PC-3 (cell line): ENCODE measurements at regions not wholly inside any gene's neighbourhood (a gene's known extent, or its start where the extent isn't known, plus 50 kb on each side); places are given as distances from the start of the nearest gene placed in this dataset.

Experiments used
- ATAC-seq: fragments of 200-7000 bp; cut with Tn5 transposase; 2 replicates; pipeline ENCODE4 v1.9.1; 2020; ENCODE audit warnings: mild to moderate bottlenecking, moderate library complexity
- BruUV-seq: library from RNA; stranded (reverse); fragments of 400-500 nt; replicated peaks from 2 replicates; lab custom pipeline; 2021; lab: Mats Ljungman, UMichigan
- CTCF ChIA-PET: fragments of 300-600 bp; sonication (Branson Sonifier 250); formaldehyde crosslinking; loops from one replicate; lab custom pipeline; 2022; ENCODE audit warnings: antibody characterized with exemption; lab: Charles Lee
- POLR2A ChIA-PET: fragments of 300-600 bp; sonication (Branson Sonifier 250); formaldehyde crosslinking; loops from one replicate; lab custom pipeline; 2022; ENCODE audit warnings: antibody characterized with exemption; ENCODE audit not compliant: unreplicated experiment; lab: Charles Lee
- DNase-seq: peaks from one replicate; pipeline ENCODE4 v3.0.0-alpha.2; 2015
- H2AFZ ChIP-seq: fragments of 300-600 bp; sonication (generic); 2 replicates; pipeline ENCODE4 v1.6.0; 2016; ENCODE audit warnings: antibody characterized with exemption, low read length
- H3F3A ChIP-seq: fragments of 300-600 bp; sonication (generic); one replicate; pipeline ENCODE4 v1.6.0; 2017; ENCODE audit warnings: antibody characterized with exemption, low read length, control low read depth, mild to moderate bottlenecking; ENCODE audit not compliant: unreplicated experiment
- H3K27ac ChIP-seq: fragments of 300-600 bp; sonication (generic); 2 replicates; pipeline ENCODE4 v1.5.1; 2016; ENCODE audit warnings: mild to moderate bottlenecking, low read length
- H3K27me3 ChIP-seq: fragments of 300-600 bp; sonication (generic); 2 replicates; pipeline ENCODE4 v1.6.1; 2016; ENCODE audit warnings: low read length, mixed read lengths
- H3K36me3 ChIP-seq: fragments of 300-600 bp; sonication (generic); 2 replicates; pipeline ENCODE4 v1.6.1; 2016; ENCODE audit warnings: low read depth, mixed run types, low read length, mixed read lengths
- H3K4me1 ChIP-seq: fragments of 300-600 bp; sonication (generic); 2 replicates; pipeline ENCODE4 v1.5.1; 2016; ENCODE audit warnings: low read length; ENCODE audit not compliant: insufficient read depth
- H3K4me2 ChIP-seq: fragments of 300-600 bp; sonication (generic); 2 replicates; pipeline ENCODE4 v1.6.0; 2016; ENCODE audit warnings: low read length
- H3K4me3 ChIP-seq: fragments of 300-600 bp; sonication (generic); 2 replicates; pipeline ENCODE4 v1.5.1; 2016; ENCODE audit warnings: mild to moderate bottlenecking, low read length, mixed read lengths
- H3K79me2 ChIP-seq: fragments of 300-600 bp; sonication (generic); 2 replicates; pipeline ENCODE4 v1.6.1; 2017; ENCODE audit warnings: low read length, mixed read lengths
- H3K9ac ChIP-seq: fragments of 300-600 bp; sonication (generic); 2 replicates; pipeline ENCODE4 v1.6.0; 2016; ENCODE audit warnings: mild to moderate bottlenecking, low read length
- H3K9me2 ChIP-seq: fragments of 300-600 bp; sonication (generic); replicated peaks from 2 replicates; pipeline ENCODE4 v1.6.1; 2016; ENCODE audit warnings: mixed run types, low read length, mixed read lengths
- H3K9me3 ChIP-seq: fragments of 300-600 bp; sonication (generic); 2 replicates; pipeline ENCODE4 v1.6.1; 2016; ENCODE audit warnings: low read length, mixed read lengths
- H4K20me1 ChIP-seq: fragments of 300-600 bp; sonication (generic); 2 replicates; pipeline ENCODE4 v1.6.1; 2016; ENCODE audit warnings: low read length, mixed read lengths
- CTCF ChIP-seq: fragments of 300-600 bp; sonication (generic); conservative IDR thresholded peaks from 2 replicates; pipeline ENCODE4 v1.5.1; 2017; ENCODE audit warnings: antibody characterized with exemption, low read depth, mild to moderate bottlenecking, low read length
- EZH2 ChIP-seq: fragments of 300-600 bp; sonication (generic); IDR thresholded peaks from one replicate; pipeline ENCODE4 v1.6.1; 2017; ENCODE audit warnings: antibody characterized with exemption, mild to moderate bottlenecking, low read length; ENCODE audit not compliant: unreplicated experiment
- EZH2phosphoT487 ChIP-seq: fragments of 300-600 bp; sonication (generic); IDR thresholded peaks from 2 replicates; pipeline ENCODE4 v1.6.1; 2018; ENCODE audit warnings: mild to moderate bottlenecking, antibody characterized with exemption, low read length, borderline replicate concordance
- intact Hi-C: fragments of 100-400 bp; cut with micrococcal nuclease; formaldehyde crosslinking; loops from 2 replicates; pipeline ENCODE4 v1.9.0; 2023

DNA sequence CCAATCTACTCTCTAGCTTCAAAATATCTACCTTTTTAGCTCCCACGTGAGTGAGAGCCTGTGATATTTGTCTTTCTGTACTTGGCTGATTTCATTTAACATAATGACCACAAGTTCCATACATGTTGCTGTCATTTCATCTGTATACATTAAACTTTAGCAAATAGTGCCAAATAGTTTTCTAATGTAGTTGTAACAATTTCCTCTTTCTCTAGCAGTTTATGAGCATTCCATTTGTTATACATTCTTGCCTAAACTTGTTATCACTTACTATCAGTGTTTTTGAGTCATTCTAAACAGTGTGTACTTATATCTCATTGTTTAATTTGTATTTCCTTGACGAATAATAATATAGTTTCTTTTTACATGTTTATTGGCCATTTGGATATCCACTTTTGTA is 77.2 kb downstream of the NEUROD6 start:
- ChIA-PET CTCF (no interaction called here), POLR2A (no interaction called here)
- no peaks in the 10 kb centered on the region for H3F3A ChIP-seq
- no peak overlapping the region for H3K9ac ChIP-seq
- BruUV-seq: no TSS peak
- H3K4me1 ChIP-seq: no peaks in the 10 kb centered on the region
- intact Hi-C loops: no loop called here
- no peaks in the 10 kb centered on the region for H3K9me2 ChIP-seq
- DNase-seq (no peak), ATAC-seq (no peak)
- no peak overlapping the region for H2AFZ ChIP-seq
- H3K4me2 ChIP-seq: no peak overlapping the region
- no peak overlapping the region for H3K4me3 ChIP-seq
- H3K79me2 ChIP-seq: no peaks in the 10 kb centered on the region
- H3K36me3 ChIP-seq: no peaks in the 10 kb centered on the region
- peaks cover 74% of the 10 kb centered on the region for H3K27me3 ChIP-seq
- TF ChIP-seq EZH2phosphoT487: no peak
- no peak for TF ChIP-seq EZH2
- no peak for TF ChIP-seq CTCF
- no peaks in the 10 kb centered on the region for H3K9me3 ChIP-seq
- no peak overlapping the region for H3K27ac ChIP-seq
- H4K20me1 ChIP-seq: no peaks in the 10 kb centered on the region

GRCh38 chr7:31261341-31261740 is 79.2 kb downstream of the NEUROD6 start:
- H3K9ac ChIP-seq: no peak overlapping the region
- no peaks in the 10 kb centered on the region for H3K9me3 ChIP-seq
- TF ChIP-seq EZH2 (no peak), CTCF (no peak), EZH2phosphoT487 (no peak)
- H3K27ac ChIP-seq: no peak overlapping the region
- no peaks in the 10 kb centered on the region for H3F3A ChIP-seq
- ChIA-PET CTCF (no interaction called here), POLR2A (no interaction called here)
- H3K9me2 ChIP-seq: no peaks in the 10 kb centered on the region
- H3K79me2 ChIP-seq: no peaks in the 10 kb centered on the region
- H2AFZ ChIP-seq: no peak overlapping the region
- no TSS peak for BruUV-seq
- peaks cover 73% of the 10 kb centered on the region for H3K27me3 ChIP-seq
- intact Hi-C loops: no loop called here
- DNase-seq: no peak
- H3K36me3 ChIP-seq: no peaks in the 10 kb centered on the region
- H4K20me1 ChIP-seq: no peaks in the 10 kb centered on the region
- H3K4me2 ChIP-seq: no peak overlapping the region
- no peaks in the 10 kb centered on the region for H3K4me1 ChIP-seq
- ATAC-seq: no peak
- no peak overlapping the region for H3K4me3 ChIP-seq

DNA sequence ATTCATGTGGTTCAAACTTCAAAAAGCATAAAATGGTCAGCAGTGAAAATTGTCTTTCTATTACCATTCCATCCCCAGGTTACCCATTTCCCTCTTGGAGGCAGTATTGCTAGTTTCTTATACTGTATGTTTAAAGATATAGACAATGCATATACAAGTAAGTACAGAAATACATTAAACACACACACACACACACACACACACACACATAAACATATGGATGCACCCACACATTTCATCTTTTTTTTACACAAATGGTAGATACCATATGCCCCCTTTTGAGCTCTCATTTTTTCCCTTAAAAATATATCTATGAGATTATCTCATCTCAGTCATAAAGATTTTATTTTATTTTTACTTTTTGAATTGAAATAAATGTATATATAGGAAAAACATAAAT is 79.7 kb downstream of the NEUROD6 start:
- CTCF ChIA-PET: no interaction called here
- intact Hi-C loops: no loop called here
- no peak overlapping the region for H3K9ac ChIP-seq
- H3K4me3 ChIP-seq: no peak overlapping the region
- BruUV-seq: no TSS peak
- TF ChIP-seq EZH2phosphoT487 (no peak), EZH2 (no peak), CTCF (no peak)
- POLR2A ChIA-PET: no interaction called here
- no peaks in the 10 kb centered on the region for H3K9me3 ChIP-seq
- no peaks in the 10 kb centered on the region for H3K9me2 ChIP-seq
- no peak overlapping the region for H2AFZ ChIP-seq
- H4K20me1 ChIP-seq: no peaks in the 10 kb centered on the region
- no peak overlapping the region for H3K27ac ChIP-seq
- H3K4me1 ChIP-seq: no peaks in the 10 kb centered on the region
- H3K27me3 ChIP-seq: peaks cover 71% of the 10 kb centered on the region
- no peak overlapping the region for H3K4me2 ChIP-seq
- no peak for DNase-seq
- H3F3A ChIP-seq: no peaks in the 10 kb centered on the region
- no peak for ATAC-seq
- no peaks in the 10 kb centered on the region for H3K79me2 ChIP-seq
- H3K36me3 ChIP-seq: no peaks in the 10 kb centered on the region
